ENCODE measurements at regions not wholly inside any gene's neighbourhood (a gene's known extent, or its start where the extent isn't known, plus 50 kb on each side); places are given as distances from the start of the nearest gene placed in this dataset.
A peak's percentile ranks its signal among the peaks of the same experiment; 100 is the strongest.

GRCh38 chr4:157818946-157819692 is 353.7 kb downstream of the GASK1B start:
- ATAC-seq (ENCODE audit: insufficient read depth, low FRiP score) = no peak
- WGBS, 2 donors = 92 to 97% methylated on average over 20 of the region's 20 CpGs
- Histone ChIP-seq H3K9ac (ENCODE audit: insufficient read depth in 1 of 2, low read length in 2 of 2) (no peak overlapping the region), H3K9me3 (ENCODE audit: control insufficient read depth in 4 of 4, insufficient read depth in 3 of 4, low read length in 3 of 4) (peaks cover 0 to 5% (median 0%) of the 10 kb centered on the region in 4 donors), H3K27ac (ENCODE audit: low read depth in 1 of 2, low read length in 1 of 2) (no peak overlapping the region), H3K27me3 (ENCODE audit: control insufficient read depth in 3 of 3, insufficient read depth in 3 of 3, low read length in 2 of 3) (no peaks in the 10 kb centered on the region), H3K4me3 (no peak overlapping the region), H3K36me3 (ENCODE audit: control insufficient read depth in 4 of 4, insufficient read depth in 4 of 4, low read length in 4 of 4) (no peaks in the 10 kb centered on the region), H3K4me1 (ENCODE audit: control insufficient read depth in 5 of 5, insufficient read depth in 5 of 5, low read length in 5 of 5) (peaks cover 0 to under 1% (median 0%) of the 10 kb centered on the region in 5 donors)
- no peak for DNase-seq
- no peak for TF ChIP-seq CTCF (IDR thresholded peaks at IDR 0.05; ENCODE audit: control extremely low read depth, extremely low read depth)

GRCh38 chr4:157810137-157810774 is 362.6 kb downstream of the GASK1B start:
- peak in 2 of 3 donors; percentile 11 to 42 for DNase-seq
- ATAC-seq (ENCODE audit: insufficient read depth, low FRiP score) = no peak
- H3K27ac ChIP-seq (ENCODE audit: low read depth in 1 of 2, low read length in 1 of 2) = no peak overlapping the region

GRCh38 chr4:157808796-157809383 is 363.9 kb downstream of the GASK1B start:
- Histone ChIP-seq H3K9ac (ENCODE audit: insufficient read depth in 1 of 2, low read length in 2 of 2) (no peak overlapping the region), H3K36me3 (ENCODE audit: control insufficient read depth in 4 of 4, insufficient read depth in 4 of 4, low read length in 4 of 4) (no peaks in the 10 kb centered on the region), H3K27ac (ENCODE audit: low read depth in 1 of 2, low read length in 1 of 2) (no peak overlapping the region), H3K9me3 (ENCODE audit: control insufficient read depth in 4 of 4, insufficient read depth in 3 of 4, low read length in 3 of 4) (peaks cover 0 to 2% (median 0%) of the 10 kb centered on the region in 4 donors), H3K4me3 (no peak overlapping the region), H3K4me1 (ENCODE audit: control insufficient read depth in 5 of 5, insufficient read depth in 5 of 5, low read length in 5 of 5) (no peaks in the 10 kb centered on the region), H3K27me3 (ENCODE audit: control insufficient read depth in 3 of 3, insufficient read depth in 3 of 3, low read length in 2 of 3) (no peaks in the 10 kb centered on the region)
- no peak for DNase-seq
- no peak for ATAC-seq (ENCODE audit: insufficient read depth, low FRiP score)
- 63 to 68% methylated on average over 6 of the region's 6 CpGs for WGBS, 2 donors
- no peak for TF ChIP-seq CTCF (IDR thresholded peaks at IDR 0.05; ENCODE audit: control extremely low read depth, extremely low read depth)

More at GRCh38 chr4:157810137-157810774, 362.6 kb downstream of the GASK1B start:
- TF ChIP-seq CTCF (IDR thresholded peaks at IDR 0.05; ENCODE audit: control extremely low read depth, extremely low read depth) = no peak
- Histone ChIP-seq H3K9ac (ENCODE audit: insufficient read depth in 1 of 2, low read length in 2 of 2) (no peak overlapping the region), H3K4me1 (ENCODE audit: control insufficient read depth in 5 of 5, insufficient read depth in 5 of 5, low read length in 5 of 5) (no peaks in the 10 kb centered on the region), H3K9me3 (ENCODE audit: control insufficient read depth in 4 of 4, insufficient read depth in 3 of 4, low read length in 3 of 4) (peaks cover 0 to 2% (median 0%) of the 10 kb centered on the region in 4 donors), H3K27me3 (ENCODE audit: control insufficient read depth in 3 of 3, insufficient read depth in 3 of 3, low read length in 2 of 3) (no peaks in the 10 kb centered on the region), H3K36me3 (ENCODE audit: control insufficient read depth in 4 of 4, insufficient read depth in 4 of 4, low read length in 4 of 4) (no peaks in the 10 kb centered on the region), H3K4me3 (no peak overlapping the region)

All from lung (tissue), 11 donors.